ENCODE measurements at regions not wholly inside any gene's neighbourhood (a gene's known extent, or its start where the extent isn't known, plus 50 kb on each side); places are given as distances from the start of the nearest gene placed in this dataset.
"Not testable (repeated sequence)": the region's sequence is repeated elsewhere in the genome, so short reads cannot be mapped to it uniquely, and the experiment has no call there.

DNA sequence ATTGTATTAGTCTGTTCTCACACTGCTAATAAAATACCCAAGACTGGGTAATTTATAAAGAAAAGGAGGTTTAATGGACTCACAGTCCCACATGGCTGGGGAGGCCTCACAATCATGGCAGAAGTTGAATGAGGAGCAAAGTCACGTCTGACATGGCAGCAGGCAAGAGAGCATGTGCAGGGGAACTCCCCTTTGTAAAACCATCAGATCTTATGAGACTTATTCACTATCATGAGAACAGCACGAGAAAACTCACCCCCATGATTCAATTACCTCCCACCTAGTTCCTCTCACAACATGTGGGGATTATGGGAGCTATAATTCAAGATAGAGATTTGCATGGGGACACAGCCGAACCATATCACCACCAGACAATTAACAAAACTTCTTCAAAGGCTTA is 84.4 kb upstream of the ANKRD1 start:
- DNase-seq = not testable (repeated sequence)

GRCh38 chr10:91006001-91006751 is 85.3 kb upstream of the ANKRD1 start:
- DNase-seq = peak; percentile 38

- DNase-seq = no peak
Observed at GRCh38 chr10:91006752-91007346, 86.0 kb upstream of the ANKRD1 start.

DNA sequence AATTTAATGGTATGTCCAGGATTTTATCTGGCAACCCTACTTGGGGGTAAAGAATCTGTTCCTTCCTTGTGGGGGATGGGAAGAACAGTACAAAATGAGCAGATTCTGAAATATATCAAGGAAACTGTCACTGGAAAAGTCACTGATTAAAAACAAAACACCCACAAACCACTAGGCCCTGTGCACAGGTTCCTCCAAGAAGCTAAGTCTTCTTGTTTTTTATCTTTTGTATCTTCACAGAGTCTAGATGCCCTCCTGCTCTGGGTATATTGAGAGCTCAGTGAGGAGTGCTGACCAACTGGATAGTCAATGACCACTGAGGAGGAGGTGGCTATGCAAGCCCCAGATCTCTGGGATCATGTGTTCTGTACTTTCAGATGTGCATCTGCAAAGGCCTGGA is 86.8 kb upstream of the ANKRD1 start:
- DNase-seq = no peak

DNA sequence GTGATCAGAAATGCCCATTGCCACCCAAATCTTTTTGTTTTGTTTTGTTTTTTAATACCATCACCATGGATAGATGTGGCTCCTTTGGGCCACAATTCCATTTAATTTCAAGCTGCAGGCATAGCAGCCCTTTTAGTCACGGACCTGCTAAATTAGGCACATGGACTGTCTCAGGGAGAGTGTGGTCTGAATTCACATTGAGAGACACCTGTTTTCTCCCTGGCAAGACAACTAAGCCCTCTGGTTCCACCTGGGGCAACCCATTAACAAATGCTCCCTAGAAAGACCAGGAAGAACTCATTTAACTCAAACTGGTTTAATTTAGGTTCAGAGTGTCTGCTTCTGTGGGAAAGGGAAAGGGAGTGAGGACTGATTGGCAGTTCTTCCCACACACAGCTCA is 88.2 kb upstream of the ANKRD1 start:
- DNase-seq = no peak

DNA sequence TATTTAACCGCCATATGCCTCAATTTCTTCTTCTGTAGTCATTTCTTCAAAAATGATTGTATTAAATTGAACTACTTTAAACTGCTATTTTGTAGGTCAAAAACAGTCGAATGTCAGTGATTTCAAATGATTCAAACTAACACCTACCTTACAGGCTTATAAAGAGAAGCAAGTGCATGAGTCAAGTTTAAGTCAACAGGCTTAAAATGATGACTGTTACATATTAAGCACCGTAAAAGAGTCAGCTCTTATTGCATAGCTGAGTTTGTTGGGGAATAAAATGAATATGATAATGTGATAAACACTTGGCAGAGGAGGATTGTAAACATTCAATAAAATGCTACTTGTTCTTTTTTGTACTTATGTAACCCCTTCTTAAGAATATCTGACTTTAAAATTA is 90.1 kb upstream of the ANKRD1 start:
- no peak for DNase-seq

DNA sequence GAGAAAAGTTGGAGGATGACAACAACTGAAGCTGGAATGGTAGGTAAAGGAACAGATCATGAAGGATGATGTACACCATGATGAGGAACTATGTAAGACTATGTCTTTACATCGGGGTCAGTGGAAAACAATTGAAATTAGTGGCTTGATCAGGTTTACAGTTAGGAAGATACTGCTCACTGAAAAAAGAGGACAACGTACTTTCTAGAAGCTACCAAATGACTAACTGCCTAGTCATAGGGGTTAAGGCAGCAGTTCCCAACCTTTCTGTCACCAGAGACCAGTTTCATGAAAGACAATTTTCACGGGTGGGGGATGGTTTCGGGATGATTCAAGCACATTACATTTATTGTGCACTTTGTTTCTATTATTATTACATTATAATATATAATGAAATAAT is 91.6 kb upstream of the ANKRD1 start:
- DNase-seq = no peak

DNA sequence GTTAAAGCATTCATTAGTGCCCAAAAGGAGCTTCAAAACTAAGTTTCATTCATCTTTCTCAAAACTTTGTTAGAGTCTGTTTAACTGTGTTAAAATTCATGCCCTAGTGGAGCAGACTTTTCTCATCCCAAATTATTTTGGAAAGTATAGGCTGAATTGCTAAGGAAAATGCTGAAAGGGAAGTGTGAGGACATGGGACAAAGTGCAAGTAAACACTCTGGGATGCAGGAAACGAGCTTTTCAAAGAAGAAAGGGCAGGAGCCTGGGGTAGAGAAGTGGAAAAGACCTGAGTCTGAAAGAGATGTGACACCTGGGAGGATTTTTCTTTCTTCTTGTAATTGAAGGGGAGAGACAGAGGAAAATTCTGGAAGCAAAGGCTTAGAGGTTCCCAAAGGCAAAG is 93.1 kb upstream of the ANKRD1 start:
- no peak for DNase-seq

DNA sequence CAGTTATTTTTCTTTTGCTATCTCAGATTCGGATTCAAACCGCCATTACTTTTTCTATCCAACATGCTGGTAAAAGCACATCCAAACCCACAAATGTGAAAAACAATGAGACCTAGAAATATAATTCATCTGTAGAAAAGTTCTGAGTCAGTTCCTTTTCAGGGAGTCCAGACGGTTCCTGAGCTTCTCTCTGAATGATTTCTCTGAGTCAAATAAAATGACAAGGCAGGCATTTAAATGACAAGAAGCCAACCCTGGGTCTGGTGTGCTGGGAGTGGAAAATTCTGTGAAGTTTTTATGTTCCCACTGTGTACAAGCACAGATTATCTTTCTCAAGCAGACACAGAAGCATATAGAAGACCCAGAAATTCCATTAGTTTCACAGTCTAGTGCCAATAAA is 96.3 kb upstream of the ANKRD1 start:
- no peak for DNase-seq

GRCh38 chr10:91021901-91022300 is 101.0 kb upstream of the ANKRD1 start:
- no peak for DNase-seq

DNA sequence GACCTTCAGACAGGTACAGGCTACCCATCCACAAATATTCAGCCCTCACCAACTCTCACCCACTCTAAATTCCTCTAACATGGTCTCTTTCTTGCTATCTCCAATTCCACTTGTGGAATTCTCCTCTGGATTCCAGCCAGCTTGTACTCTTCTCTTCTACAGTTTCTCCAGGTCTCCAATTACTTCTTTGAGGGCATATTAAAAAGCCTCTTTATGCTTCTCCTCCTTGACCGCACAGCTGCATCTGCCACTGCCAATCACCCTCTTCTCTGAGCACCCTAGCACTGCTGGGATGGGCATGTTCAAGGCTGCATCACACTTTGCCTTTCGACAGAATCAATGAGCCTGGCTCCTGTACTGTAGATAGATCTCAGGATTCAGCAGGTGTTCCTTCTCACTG is 101.5 kb upstream of the ANKRD1 start:
- DNase-seq = no peak

- DNase-seq = no peak
Observed at GRCh38 chr10:91022924-91023699, 102.2 kb upstream of the ANKRD1 start.

DNA sequence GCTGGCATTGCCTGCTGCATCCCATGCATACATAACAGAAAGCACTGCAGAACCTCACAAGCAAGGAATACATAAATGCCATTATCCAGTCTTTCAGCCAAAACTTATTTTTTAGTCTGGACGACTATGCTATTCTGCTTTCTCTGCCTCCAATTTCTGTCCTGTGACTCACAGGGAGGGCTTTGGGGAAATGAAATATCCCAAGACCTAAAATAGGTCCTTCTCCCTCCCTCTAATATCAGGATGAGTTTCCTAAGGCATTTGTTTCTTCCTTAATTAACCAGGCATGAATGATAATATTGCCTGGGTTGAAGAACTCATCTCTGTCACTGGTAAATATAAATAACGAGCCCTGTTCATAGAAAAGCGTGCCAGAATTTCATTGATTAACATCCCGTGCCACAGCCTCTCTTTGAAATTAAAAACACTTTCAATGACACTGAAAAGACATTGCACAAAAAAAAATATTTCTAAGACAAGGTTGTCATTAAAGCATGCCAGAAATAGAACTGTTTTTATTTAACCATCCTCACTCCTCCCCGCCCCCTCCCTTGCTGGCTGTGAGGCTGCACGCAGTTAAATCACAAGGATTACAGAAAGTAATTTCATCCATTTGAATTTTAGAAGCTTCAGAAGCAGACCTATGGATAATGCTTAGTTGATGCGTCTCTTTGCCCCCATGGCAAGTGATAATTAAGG is 103.0 kb upstream of the ANKRD1 start:
- DNase-seq = no peak

DNA sequence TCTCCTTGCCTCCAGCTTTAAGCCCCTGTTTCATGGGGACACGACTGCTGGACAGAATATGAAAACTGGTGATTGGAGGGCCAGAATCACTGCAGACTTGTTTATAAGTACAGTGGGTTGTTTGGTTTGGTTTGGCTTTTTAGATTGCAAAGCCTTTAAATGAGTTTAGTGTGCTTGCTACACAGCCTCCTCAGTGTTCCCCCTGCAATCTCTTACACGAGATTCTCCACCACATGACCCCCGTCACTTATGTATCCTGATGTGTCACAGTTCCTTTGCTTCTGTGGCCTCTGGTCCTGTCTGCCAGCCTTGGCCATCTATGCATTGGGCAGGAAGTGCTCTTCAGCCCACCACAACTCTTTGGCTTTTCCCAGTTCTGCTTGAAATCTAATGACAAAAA is 103.7 kb upstream of the ANKRD1 start:
- no peak for DNase-seq

DNA sequence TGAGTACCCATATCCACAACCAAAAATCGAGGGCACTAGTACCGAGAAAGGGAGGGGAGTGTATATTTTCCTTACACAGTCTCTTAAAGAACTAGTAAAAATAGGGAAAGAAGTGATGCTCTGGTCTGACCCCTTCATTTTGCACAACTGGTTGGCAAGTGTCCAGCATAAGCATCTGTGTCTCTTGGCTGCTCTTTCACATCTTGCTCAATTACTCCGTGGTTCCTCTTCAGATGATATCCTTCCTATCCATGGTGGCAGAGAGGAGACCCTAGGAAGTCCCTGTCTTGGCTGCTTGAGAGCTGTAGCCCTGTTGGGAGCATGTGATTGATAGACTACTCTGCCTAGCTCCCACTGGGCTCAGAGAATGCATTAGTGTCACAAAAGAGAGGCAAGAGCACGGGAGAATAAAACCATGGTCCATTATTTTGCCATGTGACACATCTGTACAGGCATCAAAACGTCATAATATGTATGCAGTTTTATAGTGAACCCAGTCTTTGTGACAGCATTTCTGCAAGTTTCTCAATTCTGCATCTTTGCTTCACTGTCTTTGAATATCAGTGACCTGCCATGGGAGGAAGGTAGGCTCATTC is 111.8 kb upstream of the ANKRD1 start:
- DNase-seq = no peak

- DNase-seq = no peak
Observed at GRCh38 chr10:91033324-91033950, 112.5 kb upstream of the ANKRD1 start.

DNA sequence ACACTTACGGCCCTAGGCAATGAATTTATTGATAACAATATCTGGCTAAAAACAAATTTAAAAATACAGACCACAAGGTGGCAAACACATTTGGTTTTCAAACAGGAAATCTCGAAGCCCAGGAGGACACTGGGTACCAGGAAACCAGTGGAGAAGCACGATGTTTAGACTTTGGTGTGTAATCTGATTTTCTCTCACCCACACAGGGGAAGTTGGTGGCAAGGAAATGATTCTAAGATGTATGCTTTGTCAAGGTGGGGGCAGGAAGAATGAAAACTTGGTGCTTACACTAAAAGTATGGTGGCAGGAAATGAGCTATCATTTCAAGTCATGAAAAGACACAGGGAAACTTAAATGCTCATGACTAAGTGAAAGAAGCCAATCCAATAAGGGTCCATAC is 113.2 kb upstream of the ANKRD1 start:
- no peak for DNase-seq

DNA sequence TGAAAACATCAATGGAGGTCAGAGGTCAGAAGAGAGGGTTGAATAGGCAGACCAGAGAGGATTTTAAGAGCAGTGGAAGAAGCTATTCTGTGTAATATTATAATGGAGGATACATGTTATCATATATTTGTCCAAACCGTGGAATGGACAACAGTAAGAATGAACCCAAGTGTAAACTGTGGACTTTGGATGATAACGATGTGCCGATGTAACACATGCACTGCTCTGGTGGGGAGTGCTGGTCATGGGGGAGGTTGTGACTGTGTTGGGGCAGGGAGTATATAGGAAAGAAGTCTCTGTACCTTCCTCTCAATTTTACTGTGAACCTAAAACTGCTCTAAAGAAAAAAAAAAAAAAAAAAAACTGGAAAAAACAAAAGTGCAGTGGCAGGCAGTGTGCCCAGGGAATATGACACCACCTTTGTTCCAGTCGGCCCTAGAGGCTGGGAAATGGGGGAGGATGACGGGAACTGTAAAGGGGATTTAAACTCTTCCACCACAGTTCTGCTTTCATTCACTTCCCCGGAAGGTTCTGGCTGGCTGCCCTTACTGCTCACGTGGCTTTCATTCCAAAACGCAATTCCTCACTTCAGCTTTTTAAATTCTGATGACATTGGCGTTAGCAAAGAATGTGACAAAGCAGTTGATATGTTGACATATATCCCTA is 113.7 kb upstream of the ANKRD1 start:
- no peak for DNase-seq

GRCh38 chr10:91035650-91036292 is 114.9 kb upstream of the ANKRD1 start:
- DNase-seq = no peak

- DNase-seq = no peak
Observed at GRCh38 chr10:91036807-91037411, 116.0 kb upstream of the ANKRD1 start.

- DNase-seq = no peak
Observed at GRCh38 chr10:91038971-91039370, 118.1 kb upstream of the ANKRD1 start.
